HL-60 (cell line): ENCODE measurements at regions not wholly inside any gene's neighbourhood (a gene's known extent, or its start where the extent isn't known, plus 50 kb on each side); places are given as distances from the start of the nearest gene placed in this dataset.

Experiments used
- DNase-seq, 2 experiments: peaks; one replicate each; pipeline ENCODE4 v3.0.0-alpha.2; 2010 to 2020; ENCODE audit warnings: low read depth in 1 of 2, low spot score in 1 of 2
- H3K27ac ChIP-seq: fragments of 250-450 bp; sonication (Bioruptor Pico); replicated peaks from 2 replicates; pipeline ENCODE4 v1.5.1; 2020; ENCODE audit warnings: mild to moderate bottlenecking, moderate library complexity
- H3K27me3 ChIP-seq: fragments of 250-450 bp; sonication (Bioruptor Pico); 2 replicates; pipeline ENCODE4 v1.5.1; 2021; ENCODE audit warnings: mild to moderate bottlenecking, moderate library complexity; ENCODE audit not compliant: insufficient read depth, poor library complexity, severe bottlenecking
- H3K4me3 ChIP-seq: replicated peaks from 2 replicates; pipeline ENCODE4 v1.5.1; 2011; ENCODE audit warnings: mild to moderate bottlenecking, control low read depth, low read length; ENCODE audit not compliant: insufficient read depth
- GABPA ChIP-seq: IDR thresholded peaks from 2 replicates; pipeline ENCODE4 v1.6.1; 2012; ENCODE audit warnings: low read depth
- POLR2AphosphoS5 ChIP-seq: IDR thresholded peaks from 2 replicates; pipeline ENCODE4 v1.6.1; 2012; ENCODE audit warnings: low read depth
- SPI1 ChIP-seq: IDR thresholded peaks from 2 replicates; pipeline ENCODE4 v1.6.1; 2012; ENCODE audit warnings: low read depth, mild to moderate bottlenecking, borderline replicate concordance
- TF ChIP-seq, protein P1 (sequence below): IDR thresholded peaks from one replicate; pipeline ENCODE4 v1.5.1; 2011; ENCODE audit warnings: low read length, control low read depth, inconsistent platforms; ENCODE audit not compliant: insufficient read depth
- TF ChIP-seq, protein P2 (sequence below): IDR thresholded peaks from 2 replicates; pipeline ENCODE4 v1.6.1; 2012; ENCODE audit warnings: low read depth; ENCODE audit not compliant: insufficient replicate concordance

DNA sequence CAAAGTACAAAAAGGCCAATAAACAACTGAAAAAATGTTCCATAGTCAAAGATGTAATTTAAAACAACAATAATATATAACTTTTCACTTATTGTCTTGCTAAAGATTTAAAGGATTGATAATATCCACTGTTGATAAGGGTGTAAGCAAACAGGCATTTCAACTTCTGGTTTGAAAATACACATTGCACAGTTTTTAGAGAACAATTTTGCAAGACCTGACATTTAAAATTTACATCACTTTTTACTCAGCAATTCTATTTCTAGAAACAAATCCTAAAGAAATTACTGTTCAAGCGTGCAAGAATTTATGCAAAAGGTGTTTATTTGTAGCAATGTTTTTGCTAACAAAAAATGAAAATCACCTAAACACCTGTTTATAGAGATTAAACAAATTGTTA, 120.4 kb downstream of the TDRD15 start:
- TF ChIP-seq GABPA (no peak), POLR2AphosphoS5 (no peak), SPI1 (no peak)
- TF ChIP-seq, protein P1, sequence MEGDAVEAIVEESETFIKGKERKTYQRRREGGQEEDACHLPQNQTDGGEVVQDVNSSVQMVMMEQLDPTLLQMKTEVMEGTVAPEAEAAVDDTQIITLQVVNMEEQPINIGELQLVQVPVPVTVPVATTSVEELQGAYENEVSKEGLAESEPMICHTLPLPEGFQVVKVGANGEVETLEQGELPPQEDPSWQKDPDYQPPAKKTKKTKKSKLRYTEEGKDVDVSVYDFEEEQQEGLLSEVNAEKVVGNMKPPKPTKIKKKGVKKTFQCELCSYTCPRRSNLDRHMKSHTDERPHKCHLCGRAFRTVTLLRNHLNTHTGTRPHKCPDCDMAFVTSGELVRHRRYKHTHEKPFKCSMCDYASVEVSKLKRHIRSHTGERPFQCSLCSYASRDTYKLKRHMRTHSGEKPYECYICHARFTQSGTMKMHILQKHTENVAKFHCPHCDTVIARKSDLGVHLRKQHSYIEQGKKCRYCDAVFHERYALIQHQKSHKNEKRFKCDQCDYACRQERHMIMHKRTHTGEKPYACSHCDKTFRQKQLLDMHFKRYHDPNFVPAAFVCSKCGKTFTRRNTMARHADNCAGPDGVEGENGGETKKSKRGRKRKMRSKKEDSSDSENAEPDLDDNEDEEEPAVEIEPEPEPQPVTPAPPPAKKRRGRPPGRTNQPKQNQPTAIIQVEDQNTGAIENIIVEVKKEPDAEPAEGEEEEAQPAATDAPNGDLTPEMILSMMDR = no peak
- TF ChIP-seq, protein P2, sequence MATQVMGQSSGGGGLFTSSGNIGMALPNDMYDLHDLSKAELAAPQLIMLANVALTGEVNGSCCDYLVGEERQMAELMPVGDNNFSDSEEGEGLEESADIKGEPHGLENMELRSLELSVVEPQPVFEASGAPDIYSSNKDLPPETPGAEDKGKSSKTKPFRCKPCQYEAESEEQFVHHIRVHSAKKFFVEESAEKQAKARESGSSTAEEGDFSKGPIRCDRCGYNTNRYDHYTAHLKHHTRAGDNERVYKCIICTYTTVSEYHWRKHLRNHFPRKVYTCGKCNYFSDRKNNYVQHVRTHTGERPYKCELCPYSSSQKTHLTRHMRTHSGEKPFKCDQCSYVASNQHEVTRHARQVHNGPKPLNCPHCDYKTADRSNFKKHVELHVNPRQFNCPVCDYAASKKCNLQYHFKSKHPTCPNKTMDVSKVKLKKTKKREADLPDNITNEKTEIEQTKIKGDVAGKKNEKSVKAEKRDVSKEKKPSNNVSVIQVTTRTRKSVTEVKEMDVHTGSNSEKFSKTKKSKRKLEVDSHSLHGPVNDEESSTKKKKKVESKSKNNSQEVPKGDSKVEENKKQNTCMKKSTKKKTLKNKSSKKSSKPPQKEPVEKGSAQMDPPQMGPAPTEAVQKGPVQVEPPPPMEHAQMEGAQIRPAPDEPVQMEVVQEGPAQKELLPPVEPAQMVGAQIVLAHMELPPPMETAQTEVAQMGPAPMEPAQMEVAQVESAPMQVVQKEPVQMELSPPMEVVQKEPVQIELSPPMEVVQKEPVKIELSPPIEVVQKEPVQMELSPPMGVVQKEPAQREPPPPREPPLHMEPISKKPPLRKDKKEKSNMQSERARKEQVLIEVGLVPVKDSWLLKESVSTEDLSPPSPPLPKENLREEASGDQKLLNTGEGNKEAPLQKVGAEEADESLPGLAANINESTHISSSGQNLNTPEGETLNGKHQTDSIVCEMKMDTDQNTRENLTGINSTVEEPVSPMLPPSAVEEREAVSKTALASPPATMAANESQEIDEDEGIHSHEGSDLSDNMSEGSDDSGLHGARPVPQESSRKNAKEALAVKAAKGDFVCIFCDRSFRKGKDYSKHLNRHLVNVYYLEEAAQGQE = no peak
- Histone ChIP-seq H3K4me3 (no peak overlapping the region), H3K27me3 (no peaks in the 10 kb centered on the region), H3K27ac (no peak overlapping the region)
- DNase-seq = no peak

DNA sequence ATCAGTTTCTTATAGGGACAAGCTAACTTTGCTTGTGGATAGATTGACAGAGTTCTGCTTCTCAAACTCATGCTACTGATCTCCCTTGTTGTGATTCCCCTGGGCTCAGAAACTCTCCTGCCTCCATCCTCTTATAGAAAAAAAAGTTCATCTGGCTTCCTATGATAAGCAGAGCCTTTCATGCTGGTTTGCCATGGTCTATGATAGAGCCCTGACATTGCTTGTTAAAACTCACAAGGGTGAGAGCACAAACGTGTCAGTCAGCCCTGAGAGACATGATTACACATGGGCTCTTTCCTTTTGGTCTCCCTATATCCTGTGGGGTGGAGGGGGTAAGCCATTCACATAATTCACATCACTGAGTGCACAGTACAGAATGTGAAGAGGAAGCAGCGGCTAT, 121.8 kb downstream of the TDRD15 start:
- H3K27ac ChIP-seq = no peak overlapping the region

DNA sequence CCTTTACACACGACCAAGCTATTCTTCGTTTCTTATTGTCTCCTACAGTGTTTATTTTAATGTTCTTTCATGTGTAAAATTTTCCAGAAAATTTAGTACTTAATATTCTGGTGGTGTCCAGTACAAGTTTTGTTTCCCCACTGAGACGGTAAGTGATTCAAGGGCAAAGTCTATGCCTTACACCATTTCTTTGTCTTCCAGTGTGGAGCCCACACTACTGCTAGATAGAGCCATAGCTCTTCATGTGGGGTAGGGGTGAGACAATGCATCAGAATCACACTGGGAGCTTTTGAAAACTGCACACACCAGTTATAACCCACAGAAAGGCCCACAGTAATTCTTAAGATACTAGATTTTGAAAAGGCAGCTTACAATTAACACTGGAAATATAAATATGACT, 125.6 kb downstream of the TDRD15 start:
- no peak overlapping the region for H3K27ac ChIP-seq
- no peak for DNase-seq
- H3K27me3 ChIP-seq = no peaks in the 10 kb centered on the region
- H3K4me3 ChIP-seq = no peak overlapping the region
- no peak for TF ChIP-seq POLR2AphosphoS5
- no peak for TF ChIP-seq GABPA
- TF ChIP-seq SPI1 = no peak
- TF ChIP-seq, protein P1 = no peak
- TF ChIP-seq, protein P2 = no peak

More for the DNA sequence above, 121.8 kb downstream of the TDRD15 start:
- no peak for TF ChIP-seq POLR2AphosphoS5
- no peak for TF ChIP-seq SPI1
- TF ChIP-seq, protein P1 = no peak
- TF ChIP-seq, protein P2 = no peak
- TF ChIP-seq GABPA = no peak
- no peaks in the 10 kb centered on the region for H3K27me3 ChIP-seq
- H3K4me3 ChIP-seq = no peak overlapping the region
- no peak for DNase-seq
